BJ (cell line): ENCODE measurements at regions not wholly inside any gene's neighbourhood (a gene's known extent, or its start where the extent isn't known, plus 50 kb on each side); places are given as distances from the start of the nearest gene placed in this dataset.

ENCODE experiments used
- CTCF ChIA-PET: fragments of 350-600 bp; formaldehyde crosslinking; extraction: SDS; loops from one replicate; lab custom pipeline; 2021; ENCODE audit warnings: antibody characterized with exemption, inconsistent platforms; lab: Yijun Ruan, JAX
- POLR2A ChIA-PET: fragments of 300-600 bp; sonication (Branson Sonifier 250); formaldehyde crosslinking; extraction: SDS; loops from one replicate; lab custom pipeline; 2021; ENCODE audit warnings: antibody characterized with exemption; lab: Charles Lee
- DNase-seq: peaks from one replicate; pipeline ENCODE4 v3.0.0-alpha.2; 2011; ENCODE audit warnings: low read depth
- H3K27me3 ChIP-seq: 2 replicates; pipeline ENCODE4 v1.6.0; 2011; ENCODE audit warnings: low read length; ENCODE audit not compliant: control insufficient read depth, insufficient read depth
- H3K36me3 ChIP-seq: 2 replicates; pipeline ENCODE4 v1.5.1; 2011; ENCODE audit warnings: low read length; ENCODE audit not compliant: control insufficient read depth, insufficient read depth
- H3K4me3 ChIP-seq: 2 replicates; pipeline ENCODE4 v1.5.1; 2011; ENCODE audit warnings: low read depth, mild to moderate bottlenecking, control low read depth, low read length
- CTCF ChIP-seq: IDR thresholded peaks from 2 replicates; pipeline ENCODE4 v1.5.1; 2011; ENCODE audit warnings: low read depth, mild to moderate bottlenecking, control low read depth, inconsistent platforms, low read length, moderate library complexity; ENCODE audit not compliant: insufficient read depth

GRCh38 chr1:213714645-213715044 is 273.1 kb upstream of the PROX1 start:
- ChIA-PET CTCF (interaction anchor here (1.4 kb wide), 1 partner anchor 17 kb away, joined by 4 read pairs; no protein-coding TSS in a partner anchor), POLR2A (no interaction called here)
- H3K4me3 ChIP-seq = no peak overlapping the region
- no peaks in the 10 kb centered on the region for H3K36me3 ChIP-seq
- no peak for DNase-seq
- TF ChIP-seq CTCF = no peak
- no peaks in the 10 kb centered on the region for H3K27me3 ChIP-seq

- Histone ChIP-seq H3K4me3 (no peak overlapping the region), H3K27me3 (no peaks in the 10 kb centered on the region), H3K36me3 (no peaks in the 10 kb centered on the region)
- no peak for DNase-seq
- CTCF ChIA-PET = interaction anchor here (0.6 to 1.4 kb wide), 2 partner anchors 16 to 18 kb away, joined by 3 to 4 read pairs; no protein-coding TSS in a partner anchor
- POLR2A ChIA-PET = no interaction called here
- TF ChIP-seq CTCF = no peak
These were observed 272.6 kb upstream of the PROX1 start for GRCh38 chr1:213715182-213715581.

- Histone ChIP-seq H3K4me3 (no peak overlapping the region), H3K27me3 (no peaks in the 10 kb centered on the region), H3K36me3 (no peaks in the 10 kb centered on the region)
- POLR2A ChIA-PET = no interaction called here
- CTCF ChIA-PET = no interaction called here
- TF ChIP-seq CTCF = no peak
- no peak for DNase-seq
These were observed 268.3 kb upstream of the PROX1 start for GRCh38 chr1:213719462-213719861.

- H3K4me3 ChIP-seq = no peak overlapping the region
- CTCF ChIA-PET = no interaction called here
- H3K36me3 ChIP-seq = no peaks in the 10 kb centered on the region
- POLR2A ChIA-PET = no interaction called here
- no peak for DNase-seq
- H3K27me3 ChIP-seq = no peaks in the 10 kb centered on the region
- no peak for TF ChIP-seq CTCF
These were observed 267.7 kb upstream of the PROX1 start for GRCh38 chr1:213720032-213720431.

- Histone ChIP-seq H3K4me3 (no peak overlapping the region), H3K27me3 (no peaks in the 10 kb centered on the region), H3K36me3 (no peaks in the 10 kb centered on the region)
- CTCF ChIA-PET = no interaction called here
- POLR2A ChIA-PET = no interaction called here
- no peak for TF ChIP-seq CTCF
- DNase-seq = no peak
These were observed 264.6 kb upstream of the PROX1 start for GRCh38 chr1:213723187-213723586.
